Limb (tissue), 2 donors: ENCODE measurements at regions not wholly inside any gene's neighbourhood (a gene's known extent, or its start where the extent isn't known, plus 50 kb on each side); places are given as distances from the start of the nearest gene placed in this dataset.

Experiments used
- DNase-seq, 2 donors: peaks; one replicate each; pipeline ENCODE4 v3.0.0-alpha.2; 2016; ENCODE audit errors: extremely low spot score in 2 of 2

- DNase-seq: no peak
Observed at GRCh38 chr13:77838271-77838670, 80.4 kb downstream of the EDNRB start.

DNA sequence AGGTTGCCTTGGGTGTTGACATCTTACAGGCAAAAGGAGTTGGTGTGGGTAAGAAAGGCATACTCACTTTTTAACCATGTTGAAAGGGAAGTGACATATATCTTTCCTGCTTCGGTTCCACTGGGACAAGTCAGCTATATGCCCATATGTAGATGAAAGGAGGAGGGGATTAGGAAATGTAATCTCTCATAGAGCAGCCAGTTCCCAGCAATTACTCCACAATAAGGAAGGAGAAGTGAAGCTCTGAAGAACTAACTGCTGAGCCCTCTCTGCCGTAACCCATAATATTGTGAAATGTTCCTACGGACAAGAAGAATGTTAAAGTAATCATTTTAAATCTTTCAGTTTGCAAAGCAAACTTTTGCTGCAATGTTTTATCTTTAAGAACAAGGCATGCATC, 82.2 kb downstream of the EDNRB start:
- no peak for DNase-seq

DNA sequence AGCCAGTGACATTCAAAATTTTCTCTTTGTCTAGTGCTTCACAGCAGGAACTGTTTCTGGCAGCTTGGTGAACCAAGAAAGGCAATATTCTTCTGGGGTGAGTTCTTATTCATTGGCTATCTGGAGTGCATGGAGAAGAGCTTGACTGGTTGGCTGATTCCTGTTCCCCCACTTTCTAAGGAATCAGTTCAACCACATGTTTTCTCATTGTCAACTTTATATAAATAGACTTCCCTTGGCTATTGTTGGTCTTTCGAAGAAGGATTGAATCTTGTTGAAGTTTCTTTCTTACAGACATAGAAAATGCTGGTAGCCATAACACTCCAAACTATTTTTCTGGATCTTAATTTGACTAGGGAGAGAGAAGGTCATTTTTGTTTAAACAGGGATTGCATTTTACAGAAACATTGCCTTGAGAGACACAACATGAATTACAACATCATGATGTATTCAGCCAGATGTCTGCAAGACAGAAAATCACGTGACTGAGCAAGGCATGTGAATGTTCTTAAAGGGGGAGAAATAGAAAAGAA, 85.2 kb downstream of the EDNRB start:
- peak in 1 of 2 donors; percentile 49 for DNase-seq

GRCh38 chr13:77832339-77833100, 86.1 kb downstream of the EDNRB start:
- DNase-seq: no peak

DNA sequence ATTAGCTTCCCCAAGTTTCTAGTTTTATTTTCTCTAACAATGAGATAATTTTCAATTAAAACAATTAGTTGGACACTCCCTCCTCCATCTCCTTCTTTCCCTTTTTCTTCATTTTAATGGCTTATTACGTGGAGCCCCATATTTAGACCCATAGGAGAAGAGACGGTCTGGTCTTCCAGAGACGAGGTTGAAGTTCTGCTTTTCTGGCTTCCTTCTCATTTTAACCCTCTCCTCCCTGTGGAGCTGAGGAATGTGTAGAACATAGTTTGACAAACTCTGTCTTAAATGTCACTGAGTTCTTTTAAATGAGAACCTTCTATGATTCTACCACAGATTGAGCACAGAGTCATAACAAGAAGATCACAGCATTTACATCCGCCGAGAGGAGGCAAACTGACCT, 86.8 kb downstream of the EDNRB start:
- DNase-seq: no peak

DNA sequence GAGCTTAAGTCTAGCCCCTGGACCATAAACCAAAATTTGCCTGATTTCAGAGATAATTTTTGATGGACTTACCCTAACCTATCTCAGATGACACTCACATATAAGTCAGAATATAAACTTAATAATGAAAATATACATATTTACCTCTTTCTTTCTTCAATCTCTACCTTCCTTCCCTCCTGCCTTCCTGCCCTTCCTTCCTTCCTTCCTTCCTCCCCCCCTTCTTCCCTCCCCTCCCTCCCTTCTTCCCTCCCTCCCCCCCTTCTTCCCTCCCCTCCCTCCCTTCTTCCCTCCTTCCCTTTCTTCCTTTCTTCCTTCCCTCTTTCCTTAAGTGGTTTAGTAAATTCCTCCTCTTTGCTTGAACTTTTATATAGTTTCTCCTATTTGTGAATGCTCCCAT, 88.7 kb downstream of the EDNRB start:
- DNase-seq: no peak

- DNase-seq: no peak
Observed at GRCh38 chr13:77828799-77829198, 89.8 kb downstream of the EDNRB start.

GRCh38 chr13:77827332-77827731, 91.3 kb downstream of the EDNRB start:
- no peak for DNase-seq

GRCh38 chr13:77820431-77821149, 98.0 kb downstream of the EDNRB start:
- no peak for DNase-seq

DNA sequence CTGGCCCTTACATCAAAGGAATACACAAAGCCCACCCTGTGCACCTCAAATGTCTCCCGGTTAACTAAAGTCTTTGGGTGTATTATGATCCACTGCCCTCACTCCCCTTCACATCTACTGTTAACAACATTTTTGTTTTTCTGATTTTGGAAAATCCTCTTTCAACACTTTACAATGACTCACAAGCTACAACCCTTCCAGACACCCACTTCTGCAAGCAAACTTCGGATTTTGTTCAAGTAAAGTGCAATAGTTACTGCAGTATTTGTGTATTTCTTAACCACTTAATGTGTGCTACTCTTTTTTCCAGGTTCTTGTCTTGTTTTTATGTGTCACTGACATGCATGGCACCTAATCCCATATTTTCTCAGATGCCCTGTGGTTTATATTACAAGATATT, 101.1 kb downstream of the EDNRB start:
- DNase-seq: no peak

DNA sequence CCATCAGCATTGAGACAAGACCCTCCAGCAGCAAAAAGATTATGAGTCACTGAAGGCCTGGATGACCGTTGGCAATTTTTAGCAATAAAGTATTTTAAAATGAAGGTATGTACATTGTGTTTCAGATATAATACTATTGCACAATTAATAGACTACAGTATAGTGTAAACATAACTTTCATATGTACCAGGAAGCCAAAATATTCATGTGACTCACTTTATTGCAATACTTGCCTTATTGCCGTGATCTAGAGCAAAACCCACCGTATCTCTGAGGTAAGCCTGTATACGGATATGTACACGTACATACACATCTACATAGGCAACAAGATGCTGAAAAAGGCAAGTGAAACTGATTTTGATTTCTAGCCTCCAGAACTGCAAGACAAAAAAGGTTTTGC, 103.3 kb downstream of the EDNRB start:
- no peak for DNase-seq
